T-cell (primary cell): ENCODE measurements at regions not wholly inside any gene's neighbourhood (a gene's known extent, or its start where the extent isn't known, plus 50 kb on each side); places are given as distances from the start of the nearest gene placed in this dataset.

Source experiments
- ATAC-seq, 4 experiments: fragments of 200-7000 bp in 3 of 4; fragments of 150-1000 bp in 1 of 4; cut with Tn5 transposase; replicated peaks in 1 of 4; 1 replicate in 3 of 4; 2 replicates in 1 of 4; pipeline ENCODE4 v1.10.0; 2021; ENCODE audit warnings: moderate library complexity in 3 of 4, mild to moderate bottlenecking in 2 of 4, moderate number of reproducible peaks in 1 of 4
- CTCF ChIA-PET, 2 donors: fragments of 300-600 bp; sonication (Branson Sonifier 250); formaldehyde crosslinking; loops; one replicate each; lab custom pipeline; 2022; ENCODE audit warnings: antibody characterized with exemption in 2 of 2; lab: Charles Lee
- POLR2A ChIA-PET, 2 donors: fragments of 300-600 bp; sonication (Branson Sonifier 250); formaldehyde crosslinking; loops; one replicate each; lab custom pipeline; 2022; ENCODE audit warnings: antibody characterized with exemption in 2 of 2; lab: Charles Lee
- DNase-seq, 35 experiments: peaks; one replicate each; pipeline versions ENCODE4 v3.0.0 to v3.0.0-alpha.2; 2013 to 2023
- H3K27ac ChIP-seq: one replicate; pipeline ENCODE4 v1.5.1; 2013; ENCODE audit warnings: low read length
- H3K27me3 ChIP-seq, 2 experiments: replicated peaks in 1 of 2; 1 replicate in 1 of 2; 2 replicates in 1 of 2; pipeline versions ENCODE4 v1.6.1 to v1.7.0; 2013; ENCODE audit warnings: low read length in 1 of 2, mixed read lengths in 1 of 2; ENCODE audit not compliant: control insufficient read depth in 2 of 2, insufficient read depth in 2 of 2; ENCODE audit errors: extremely low read depth in 1 of 2
- H3K36me3 ChIP-seq, 2 donors: 1 replicate in 1 of 2; 2 replicates in 1 of 2; pipeline versions ENCODE4 v1.6.1 to v1.7.0; 2013; ENCODE audit warnings: low read length in 1 of 2; ENCODE audit not compliant: control insufficient read depth in 2 of 2, insufficient read depth in 1 of 2; ENCODE audit errors: extremely low read depth in 1 of 2
- H3K4me1 ChIP-seq, 2 experiments: 1 replicate in 1 of 2; 2 replicates in 1 of 2; pipeline versions ENCODE4 v1.6.1 to v1.7.0; 2013; ENCODE audit warnings: low read length in 2 of 2, mixed read lengths in 1 of 2; ENCODE audit not compliant: insufficient read depth in 2 of 2, control insufficient read depth in 1 of 2; ENCODE audit errors: extremely low read depth in 1 of 2
- H3K4me3 ChIP-seq, 2 donors: 1 replicate in 1 of 2; 2 replicates in 1 of 2; pipeline versions ENCODE4 v1.5.1 to v1.7.0; 2013; ENCODE audit warnings: mild to moderate bottlenecking in 2 of 2, low read length in 1 of 2, moderate library complexity in 1 of 2; ENCODE audit not compliant: control insufficient read depth in 1 of 2; ENCODE audit errors: extremely low read depth in 1 of 2
- H3K9me3 ChIP-seq: 2 replicates; pipeline ENCODE4 v1.7.0; 2013
- H3K27ac Mint-ChIP-seq, 2 donors: one replicate each; pipeline ENCODE4 v1.8.0; 2020 to 2021; ENCODE audit warnings: mild to moderate bottlenecking in 2 of 2, mixed read lengths in 2 of 2
- H3K27me3 Mint-ChIP-seq, 2 donors: one replicate each; pipeline ENCODE4 v1.8.0; 2021 to 2022; ENCODE audit warnings: mixed read lengths in 2 of 2
- H3K36me3 Mint-ChIP-seq: one replicate; pipeline ENCODE4 v1.8.0; 2021; ENCODE audit warnings: mixed read lengths
- H3K4me1 Mint-ChIP-seq, 3 donors: one replicate each; pipeline ENCODE4 v1.8.0; 2020 to 2022; ENCODE audit warnings: mixed read lengths in 3 of 3, mild to moderate bottlenecking in 1 of 3
- H3K4me3 Mint-ChIP-seq, 3 donors: one replicate each; pipeline ENCODE4 v1.8.0; 2020 to 2022; ENCODE audit warnings: mild to moderate bottlenecking in 3 of 3, mixed read lengths in 3 of 3, moderate library complexity in 3 of 3
- H3K9me3 Mint-ChIP-seq, 3 donors: one replicate each; pipeline ENCODE4 v1.8.0; 2020 to 2022; ENCODE audit warnings: mixed read lengths in 3 of 3
- WGBS: methylation state at CpG from one replicate; pipeline ENCODE4 v1.1.5; 2013; ENCODE audit warnings: missing lambda C conversion rate; ENCODE audit not compliant: insufficient coverage; 5-methylcytosine and 5-hydroxymethylcytosine counted together

GRCh38 chr1:4010284-4010683 is 110.2 kb upstream of the C1orf174 start:
- H3K9me3 Mint-ChIP-seq: peaks cover 4 to 13% (median 4%) of the 10 kb centered on the region in 3 donors
- WGBS: 69% methylated on average over 6 of the region's 7 CpGs
- POLR2A ChIA-PET: no interaction called here

GRCh38 chr1:4010814-4011605 is 110.9 kb upstream of the C1orf174 start:
- no peaks in the 10 kb centered on the region for H3K36me3 ChIP-seq
- H3K27ac ChIP-seq: no peak overlapping the region
- Mint-ChIP-seq H3K4me1 (peaks cover 0 to 4% (median 0%) of the 10 kb centered on the region in 3 donors), H3K4me3 (no peak overlapping the region), H3K27ac (no peak overlapping the region), H3K36me3 (no peaks in the 10 kb centered on the region), H3K27me3 (peaks cover 9% of the 10 kb centered on the region in 2 donors), H3K9me3 (peaks cover 4 to 13% (median 4%) of the 10 kb centered on the region in 3 donors)
- no peaks in the 10 kb centered on the region for H3K4me1 ChIP-seq
- ATAC-seq: no peak
- CTCF ChIA-PET: no interaction called here
- no peaks in the 10 kb centered on the region for H3K9me3 ChIP-seq
- 87% methylated on average over 19 of the region's 25 CpGs for WGBS
- DNase-seq: no peak
- no peak overlapping the region for H3K4me3 ChIP-seq
- peaks cover 0 to 17% of the 10 kb centered on the region in 2 experiments for H3K27me3 ChIP-seq
- POLR2A ChIA-PET: no interaction called here

More at GRCh38 chr1:4010284-4010683, 110.2 kb upstream of the C1orf174 start:
- H3K27ac ChIP-seq: no peak overlapping the region
- no peak for DNase-seq
- CTCF ChIA-PET: no interaction called here
- no peak overlapping the region for H3K27ac Mint-ChIP-seq
- no peak for ATAC-seq
- peaks cover 0 to 18% of the 10 kb centered on the region in 2 experiments for H3K27me3 ChIP-seq
- H3K9me3 ChIP-seq: no peaks in the 10 kb centered on the region
- H3K4me1 ChIP-seq: no peaks in the 10 kb centered on the region
- no peak overlapping the region for H3K4me3 ChIP-seq
- H3K4me3 Mint-ChIP-seq: no peak overlapping the region
- H3K36me3 Mint-ChIP-seq: no peaks in the 10 kb centered on the region
- peaks cover 8 to 10% of the 10 kb centered on the region in 2 donors for H3K27me3 Mint-ChIP-seq
- H3K36me3 ChIP-seq: no peaks in the 10 kb centered on the region
- peaks cover 0 to 2% (median 0%) of the 10 kb centered on the region in 3 donors for H3K4me1 Mint-ChIP-seq

- Histone ChIP-seq H3K27me3 (peaks cover 0 to 9% of the 10 kb centered on the region in 2 experiments), H3K27ac (no peak overlapping the region), H3K4me3 (no peak overlapping the region), H3K36me3 (no peaks in the 10 kb centered on the region), H3K9me3 (no peaks in the 10 kb centered on the region), H3K4me1 (no peaks in the 10 kb centered on the region)
- Mint-ChIP-seq H3K4me3 (no peak overlapping the region), H3K36me3 (no peaks in the 10 kb centered on the region), H3K27ac (no peak overlapping the region), H3K4me1 (peaks cover 5 to 8% (median 6%) of the 10 kb centered on the region in 3 donors), H3K9me3 (no peaks in the 10 kb centered on the region), H3K27me3 (peaks cover 8 to 13% of the 10 kb centered on the region in 2 donors)
- ChIA-PET CTCF (no interaction called here), POLR2A (no interaction called here)
- DNase-seq (no peak), ATAC-seq (no peak)
- WGBS: 95% methylated on average over 9 of the region's 17 CpGs
These were observed 116.5 kb upstream of the C1orf174 start for GRCh38 chr1:4016351-4017130.

- H3K36me3 ChIP-seq: no peaks in the 10 kb centered on the region
- H3K36me3 Mint-ChIP-seq: no peaks in the 10 kb centered on the region
- no peaks in the 10 kb centered on the region for H3K4me1 ChIP-seq
- no peaks in the 10 kb centered on the region for H3K9me3 ChIP-seq
- WGBS: 73% methylated on average over 9 of the region's 12 CpGs
- no peak for DNase-seq
- ATAC-seq: no peak
- H3K4me3 Mint-ChIP-seq: no peak overlapping the region
- no peak overlapping the region for H3K4me3 ChIP-seq
- peaks cover 0 to 9% of the 10 kb centered on the region in 2 experiments for H3K27me3 ChIP-seq
- H3K27ac ChIP-seq: no peak overlapping the region
- H3K27ac Mint-ChIP-seq: no peak overlapping the region
- ChIA-PET CTCF (no interaction called here), POLR2A (no interaction called here)
- H3K27me3 Mint-ChIP-seq: peaks cover 8% of the 10 kb centered on the region in 2 donors
- H3K9me3 Mint-ChIP-seq: no peaks in the 10 kb centered on the region
- peaks cover 5 to 8% (median 6%) of the 10 kb centered on the region in 3 donors for H3K4me1 Mint-ChIP-seq
These were observed 117.7 kb upstream of the C1orf174 start for GRCh38 chr1:4017636-4018365.

- CTCF ChIA-PET: no interaction called here
- no peak overlapping the region for H3K4me3 ChIP-seq
- WGBS: 87% methylated on average over 23 of the region's 25 CpGs
These were observed 118.5 kb upstream of the C1orf174 start for GRCh38 chr1:4018466-4019146.

GRCh38 chr1:4019147-4019521 is 119.1 kb upstream of the C1orf174 start:
- WGBS: 87% methylated on average over 6 of the region's 13 CpGs

More at GRCh38 chr1:4018466-4019146, 118.5 kb upstream of the C1orf174 start:
- Mint-ChIP-seq H3K9me3 (no peaks in the 10 kb centered on the region), H3K4me3 (no peak overlapping the region), H3K36me3 (no peaks in the 10 kb centered on the region), H3K4me1 (peaks cover 5 to 8% (median 6%) of the 10 kb centered on the region in 3 donors), H3K27me3 (peaks cover 5 to 6% of the 10 kb centered on the region in 2 donors), H3K27ac (no peak overlapping the region)
- H3K4me1 ChIP-seq: no peaks in the 10 kb centered on the region
- peaks cover 0 to 12% of the 10 kb centered on the region in 2 experiments for H3K27me3 ChIP-seq
- ATAC-seq (no peak), DNase-seq (no peak)
- POLR2A ChIA-PET: no interaction called here
- H3K36me3 ChIP-seq: no peaks in the 10 kb centered on the region
- no peak overlapping the region for H3K27ac ChIP-seq
- no peaks in the 10 kb centered on the region for H3K9me3 ChIP-seq

More at GRCh38 chr1:4019147-4019521, 119.1 kb upstream of the C1orf174 start:
- Histone ChIP-seq H3K27ac (no peak overlapping the region), H3K36me3 (no peaks in the 10 kb centered on the region), H3K4me1 (no peaks in the 10 kb centered on the region), H3K4me3 (no peak overlapping the region), H3K27me3 (peaks cover 0 to 14% of the 10 kb centered on the region in 2 experiments), H3K9me3 (no peaks in the 10 kb centered on the region)
- ChIA-PET CTCF (no interaction called here), POLR2A (no interaction called here)
- Mint-ChIP-seq H3K36me3 (no peaks in the 10 kb centered on the region), H3K27me3 (peaks cover 3 to 7% of the 10 kb centered on the region in 2 donors), H3K27ac (no peak overlapping the region), H3K4me1 (peaks cover 5 to 8% (median 6%) of the 10 kb centered on the region in 3 donors), H3K9me3 (no peaks in the 10 kb centered on the region), H3K4me3 (no peak overlapping the region)
- no peak for ATAC-seq
- no peak for DNase-seq
